ENCODE measurements at regions not wholly inside any gene's neighbourhood (a gene's known extent, or its start where the extent isn't known, plus 50 kb on each side); places are given as distances from the start of the nearest gene placed in this dataset.

DNA sequence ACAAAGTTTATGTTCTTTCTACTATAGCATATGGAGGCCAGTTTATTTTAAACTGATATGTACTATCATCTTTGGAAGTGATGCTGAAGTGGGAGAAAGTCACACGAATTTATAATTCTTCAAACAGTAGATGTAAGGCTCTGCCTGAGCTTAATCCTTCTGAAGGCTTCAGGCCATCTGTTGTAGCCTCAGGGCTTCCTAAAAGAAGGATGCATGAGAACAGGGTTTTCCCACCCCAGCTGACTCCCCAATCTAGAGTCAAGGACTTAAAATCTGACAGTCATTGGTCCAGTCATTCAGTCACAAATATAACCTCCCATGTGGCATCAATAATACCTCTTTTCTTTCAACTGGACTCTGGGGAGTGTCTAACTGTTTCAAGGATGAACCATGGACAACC, 330.5 kb downstream of the KCNS3 start:
- H3K79me2 ChIP-seq (ENCODE audit: control insufficient read depth, insufficient read depth, low read length) = no peaks in the 10 kb centered on the region
- H3K27ac Mint-ChIP-seq = no peak overlapping the region
- no peaks in the 10 kb centered on the region for H3K4me1 ChIP-seq (ENCODE audit: control insufficient read depth in 2 of 2, insufficient read depth in 2 of 2, low read length in 2 of 2)
- no peak overlapping the region for H3K4me3 Mint-ChIP-seq
- no peaks in the 10 kb centered on the region for H3K9me3 ChIP-seq (ENCODE audit: control extremely low read depth in 1 of 3, control insufficient read depth in 2 of 3, insufficient read depth in 1 of 3, low read length in 2 of 3)
- H3K4me3 ChIP-seq (ENCODE audit: control extremely low read depth in 1 of 5, extremely low read depth in 1 of 5, insufficient read depth in 1 of 5, low read depth in 2 of 5, low read length in 4 of 5) = no peak overlapping the region
- no peak overlapping the region for H3K9ac ChIP-seq (ENCODE audit: low read length)
- ATAC-seq (ENCODE audit: low read depth) (no peak), DNase-seq (no peak)
- no peaks in the 10 kb centered on the region for H3K9me3 Mint-ChIP-seq (ENCODE audit: insufficient read depth)
- H3K4me1 Mint-ChIP-seq = no peaks in the 10 kb centered on the region
- intact Hi-C loops (cut with micrococcal nuclease) = no loop called here
- no peaks in the 10 kb centered on the region for H3K27me3 ChIP-seq (replicated peaks in 1 of 4; ENCODE audit: control extremely low read depth in 1 of 4, control insufficient read depth in 3 of 4, insufficient read depth in 4 of 4, low read length in 3 of 4)
- no peaks in the 10 kb centered on the region for H3K36me3 ChIP-seq (replicated peaks in 1 of 2; ENCODE audit: control extremely low read depth in 1 of 2, control insufficient read depth in 1 of 2, extremely low read depth in 1 of 2, insufficient read depth in 2 of 2, low read length in 1 of 2)
- no peak overlapping the region for H3K4me2 ChIP-seq (replicated peaks; ENCODE audit: low read depth, low read length, poor library complexity, severe bottlenecking)
- 50% methylated on average over 1 of the region's 1 CpG for WGBS (ENCODE audit: insufficient coverage)
- H3K27ac ChIP-seq (ENCODE audit: low read length in 2 of 2) = no peak overlapping the region
- H3K27me3 Mint-ChIP-seq = peaks cover 14% of the 10 kb centered on the region
- no peak for TF ChIP-seq EZH2 (IDR thresholded peaks at IDR 0.05; ENCODE audit: borderline replicate concordance, insufficient read depth, low read depth, low read length, poor library complexity, severe bottlenecking)
- TF ChIP-seq, protein P1, sequence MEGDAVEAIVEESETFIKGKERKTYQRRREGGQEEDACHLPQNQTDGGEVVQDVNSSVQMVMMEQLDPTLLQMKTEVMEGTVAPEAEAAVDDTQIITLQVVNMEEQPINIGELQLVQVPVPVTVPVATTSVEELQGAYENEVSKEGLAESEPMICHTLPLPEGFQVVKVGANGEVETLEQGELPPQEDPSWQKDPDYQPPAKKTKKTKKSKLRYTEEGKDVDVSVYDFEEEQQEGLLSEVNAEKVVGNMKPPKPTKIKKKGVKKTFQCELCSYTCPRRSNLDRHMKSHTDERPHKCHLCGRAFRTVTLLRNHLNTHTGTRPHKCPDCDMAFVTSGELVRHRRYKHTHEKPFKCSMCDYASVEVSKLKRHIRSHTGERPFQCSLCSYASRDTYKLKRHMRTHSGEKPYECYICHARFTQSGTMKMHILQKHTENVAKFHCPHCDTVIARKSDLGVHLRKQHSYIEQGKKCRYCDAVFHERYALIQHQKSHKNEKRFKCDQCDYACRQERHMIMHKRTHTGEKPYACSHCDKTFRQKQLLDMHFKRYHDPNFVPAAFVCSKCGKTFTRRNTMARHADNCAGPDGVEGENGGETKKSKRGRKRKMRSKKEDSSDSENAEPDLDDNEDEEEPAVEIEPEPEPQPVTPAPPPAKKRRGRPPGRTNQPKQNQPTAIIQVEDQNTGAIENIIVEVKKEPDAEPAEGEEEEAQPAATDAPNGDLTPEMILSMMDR (IDR thresholded peaks at IDR 0.05) = no peak
- ChIA-PET CTCF (no interaction called here), POLR2A (no interaction called here)
- no peaks in the 10 kb centered on the region for H4K20me1 ChIP-seq (ENCODE audit: control insufficient read depth, insufficient read depth, low read length, poor library complexity, severe bottlenecking)
- H2AFZ ChIP-seq (ENCODE audit: insufficient read depth, low read depth, low read length, poor library complexity, severe bottlenecking) = no peak overlapping the region

- Histone ChIP-seq H2AFZ (ENCODE audit: insufficient read depth, low read depth, low read length, poor library complexity, severe bottlenecking) (no peak overlapping the region), H3K4me1 (ENCODE audit: control insufficient read depth in 2 of 2, insufficient read depth in 2 of 2, low read length in 2 of 2) (no peaks in the 10 kb centered on the region), H4K20me1 (ENCODE audit: control insufficient read depth, insufficient read depth, low read length, poor library complexity, severe bottlenecking) (no peaks in the 10 kb centered on the region), H3K36me3 (replicated peaks in 1 of 2; ENCODE audit: control extremely low read depth in 1 of 2, control insufficient read depth in 1 of 2, extremely low read depth in 1 of 2, insufficient read depth in 2 of 2, low read length in 1 of 2) (no peaks in the 10 kb centered on the region), H3K4me2 (replicated peaks; ENCODE audit: low read depth, low read length, poor library complexity, severe bottlenecking) (no peak overlapping the region), H3K79me2 (ENCODE audit: control insufficient read depth, insufficient read depth, low read length) (no peaks in the 10 kb centered on the region), H3K27ac (ENCODE audit: low read length in 2 of 2) (no peak overlapping the region), H3K9ac (ENCODE audit: low read length) (no peak overlapping the region), H3K9me3 (ENCODE audit: control extremely low read depth in 1 of 3, control insufficient read depth in 2 of 3, insufficient read depth in 1 of 3, low read length in 2 of 3) (no peaks in the 10 kb centered on the region), H3K4me3 (ENCODE audit: control extremely low read depth in 1 of 5, extremely low read depth in 1 of 5, insufficient read depth in 1 of 5, low read depth in 2 of 5, low read length in 4 of 5) (no peak overlapping the region), H3K27me3 (replicated peaks in 1 of 4; ENCODE audit: control extremely low read depth in 1 of 4, control insufficient read depth in 3 of 4, insufficient read depth in 4 of 4, low read length in 3 of 4) (no peaks in the 10 kb centered on the region)
- ChIA-PET POLR2A (no interaction called here), CTCF (no interaction called here)
- ATAC-seq (ENCODE audit: low read depth) = no peak
- no peak overlapping the region for H3K4me3 Mint-ChIP-seq
- no peaks in the 10 kb centered on the region for H3K9me3 Mint-ChIP-seq (ENCODE audit: insufficient read depth)
- H3K27ac Mint-ChIP-seq = no peak overlapping the region
- intact Hi-C loops (cut with micrococcal nuclease) = no loop called here
- H3K27me3 Mint-ChIP-seq = peaks cover 13% of the 10 kb centered on the region
- WGBS (ENCODE audit: insufficient coverage) = 100% methylated on average over 1 of the region's 1 CpG
- no peak for DNase-seq
- TF ChIP-seq EZH2 (IDR thresholded peaks at IDR 0.05; ENCODE audit: borderline replicate concordance, insufficient read depth, low read depth, low read length, poor library complexity, severe bottlenecking) = no peak
- TF ChIP-seq, protein P1 (IDR thresholded peaks at IDR 0.05) = no peak
- no peaks in the 10 kb centered on the region for H3K4me1 Mint-ChIP-seq
Measured at GRCh38 chr2:18200771-18201170, 322.3 kb downstream of the KCNS3 start.

Measured in B cell (primary cell).